ENCODE measurements at regions not wholly inside any gene's neighbourhood (a gene's known extent, or its start where the extent isn't known, plus 50 kb on each side); places are given as distances from the start of the nearest gene placed in this dataset.

DNA sequence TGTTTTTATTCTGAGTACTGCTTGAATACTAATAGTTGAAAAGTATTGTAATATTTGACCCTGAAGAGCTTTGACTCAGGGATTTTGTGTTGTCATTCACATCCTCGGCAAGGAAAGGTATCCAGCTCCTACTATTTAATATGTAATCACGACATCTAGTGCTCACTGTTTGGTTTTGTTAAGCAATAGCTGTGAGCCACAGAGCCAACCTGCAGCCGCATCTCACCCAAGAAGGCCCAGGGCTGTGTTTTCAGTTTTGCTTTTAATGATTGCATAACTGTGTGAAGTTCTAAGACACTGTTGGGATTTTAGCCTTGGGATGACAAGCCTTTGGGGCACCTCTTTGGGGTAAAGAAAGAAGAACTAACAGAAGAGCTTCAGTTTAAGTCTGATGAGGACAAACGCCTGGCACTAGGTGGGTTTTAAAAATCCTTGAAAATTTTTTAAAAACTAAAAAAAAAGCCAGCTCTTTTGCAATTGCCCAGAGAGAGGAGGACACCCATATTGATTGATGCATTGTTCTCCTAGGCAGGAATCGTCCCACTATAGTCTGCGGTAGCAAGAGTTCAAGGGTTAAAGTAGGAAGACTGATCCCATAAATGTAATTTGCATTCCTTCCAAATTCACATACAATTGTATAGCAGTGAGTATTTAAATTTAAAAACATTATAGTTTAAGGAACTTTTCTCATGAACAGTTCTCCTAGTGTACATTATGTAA is 157.8 kb downstream of the RELL1 start:
- DNase-seq (ENCODE audit: low read depth) = no peak
- no peak for TF ChIP-seq CTCF (IDR thresholded peaks at IDR 0.05; ENCODE audit: low read depth, low read length, missing control alignments)
- H3K4me3 ChIP-seq (ENCODE audit: low read depth, low read length) = no peak overlapping the region
- in situ Hi-C loops (cut with HindIII; ENCODE audit: low sequenced_read_pairs) = no loop called here

DNA sequence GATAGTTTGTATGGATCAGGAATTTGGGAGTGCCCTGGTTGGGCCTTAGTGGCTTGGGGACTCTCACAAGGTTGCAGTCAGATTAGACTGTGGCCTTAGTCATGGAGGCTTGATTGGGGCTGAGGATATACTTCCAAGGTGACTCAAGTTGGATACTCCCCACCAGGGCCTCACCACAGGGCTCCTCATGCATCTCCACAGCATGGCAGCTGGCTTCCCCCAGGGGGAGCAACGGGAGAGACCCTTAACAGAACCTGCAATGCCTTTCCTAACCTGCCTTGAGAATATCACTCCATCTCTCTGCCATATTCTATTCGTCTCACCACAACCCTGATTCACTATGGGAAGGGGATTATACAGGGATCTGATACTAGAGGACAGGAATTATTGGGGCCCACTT is 161.9 kb downstream of the RELL1 start:
- no peak for DNase-seq (ENCODE audit: low read depth)
- TF ChIP-seq CTCF (IDR thresholded peaks at IDR 0.05; ENCODE audit: low read depth, low read length, missing control alignments) = no peak
- no peak overlapping the region for H3K4me3 ChIP-seq (ENCODE audit: low read depth, low read length)
- in situ Hi-C loops (cut with HindIII; ENCODE audit: low sequenced_read_pairs) = no loop called here

DNA sequence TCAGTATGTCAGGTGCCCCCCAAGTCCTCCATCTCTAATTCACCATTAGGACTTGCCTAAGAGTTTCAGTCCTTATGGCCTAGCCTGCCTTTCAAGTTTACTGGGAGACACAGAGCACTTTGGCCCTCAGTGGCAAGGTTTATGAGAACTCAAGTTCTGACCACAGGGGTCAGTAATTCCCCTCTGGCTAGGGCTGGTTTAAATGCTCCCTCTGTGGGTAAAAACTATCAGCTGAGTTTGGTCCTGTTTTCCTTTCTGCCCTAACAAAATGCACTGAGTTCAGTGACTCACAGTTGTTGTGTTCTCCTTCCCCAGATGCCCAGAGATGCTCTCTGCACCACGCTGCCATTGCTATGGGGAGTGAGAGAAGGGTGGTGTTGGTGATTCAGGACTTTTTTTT is 163.2 kb downstream of the RELL1 start:
- no peak for DNase-seq (ENCODE audit: low read depth)
- in situ Hi-C loops (cut with HindIII; ENCODE audit: low sequenced_read_pairs) = no loop called here

DNA sequence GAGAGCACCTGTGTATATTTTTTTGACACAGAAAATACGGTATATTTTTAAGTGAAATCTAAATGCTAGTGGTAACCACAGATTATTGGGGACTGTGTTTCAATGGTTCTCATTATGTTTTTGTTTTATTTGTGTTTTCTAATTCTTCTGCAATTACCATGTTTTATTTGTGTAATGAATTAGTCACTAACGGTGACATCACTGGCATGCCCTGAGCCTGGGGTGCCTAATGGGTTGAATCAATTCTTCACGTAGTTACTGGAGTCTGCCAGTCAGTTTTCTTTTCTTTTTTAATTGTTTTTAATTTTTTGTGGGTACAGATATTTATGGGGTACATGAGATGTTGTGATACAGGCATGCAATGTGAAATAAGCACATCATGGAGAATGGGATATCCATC is 168.8 kb downstream of the RELL1 start:
- in situ Hi-C loops (cut with HindIII; ENCODE audit: low sequenced_read_pairs) = no loop called here
- no peak for TF ChIP-seq CTCF (IDR thresholded peaks at IDR 0.05; ENCODE audit: low read depth, low read length, missing control alignments)
- no peak for DNase-seq (ENCODE audit: low read depth)
- no peak overlapping the region for H3K4me3 ChIP-seq (ENCODE audit: low read depth, low read length)

More for the DNA sequence above, 163.2 kb downstream of the RELL1 start:
- no peak for TF ChIP-seq CTCF (IDR thresholded peaks at IDR 0.05; ENCODE audit: low read depth, low read length, missing control alignments)
- no peak overlapping the region for H3K4me3 ChIP-seq (ENCODE audit: low read depth, low read length)

DNA sequence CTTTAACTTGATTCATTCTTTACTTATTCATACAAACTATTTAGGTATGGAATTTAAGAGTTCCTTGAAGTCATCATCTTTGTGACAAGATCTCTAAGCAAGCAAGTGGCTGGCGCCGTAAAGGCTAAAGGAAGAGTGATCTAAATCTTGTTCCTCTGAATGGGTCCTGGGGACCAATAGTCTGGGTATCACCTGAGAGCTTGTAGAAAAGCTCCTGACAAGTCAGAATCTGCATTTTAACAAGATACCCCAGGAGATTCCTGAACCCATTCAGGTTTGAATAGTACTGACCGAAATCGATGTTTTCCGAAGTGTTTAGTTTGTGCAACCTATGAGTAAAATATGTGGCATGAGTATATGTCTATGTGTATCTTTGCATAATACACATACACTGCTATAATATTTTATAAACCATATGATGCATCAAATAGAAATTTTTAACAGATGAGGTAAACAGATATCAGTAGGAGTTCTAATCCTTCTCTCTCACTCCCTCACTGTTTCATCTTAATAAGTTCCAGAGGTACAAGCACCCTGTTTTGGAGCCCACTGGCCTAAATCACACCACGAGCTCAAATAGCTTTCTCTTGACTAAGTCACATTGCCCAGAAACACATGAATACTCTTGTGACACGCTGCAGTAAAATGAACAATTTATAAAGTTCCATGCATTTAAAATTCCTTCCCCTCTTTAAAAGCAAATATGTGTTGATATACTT is 170.0 kb downstream of the RELL1 start:
- DNase-seq (ENCODE audit: low read depth) = no peak
- TF ChIP-seq CTCF (IDR thresholded peaks at IDR 0.05; ENCODE audit: low read depth, low read length, missing control alignments) = no peak
- in situ Hi-C loops (cut with HindIII; ENCODE audit: low sequenced_read_pairs) = no loop called here
- no peak overlapping the region for H3K4me3 ChIP-seq (ENCODE audit: low read depth, low read length)

DNA sequence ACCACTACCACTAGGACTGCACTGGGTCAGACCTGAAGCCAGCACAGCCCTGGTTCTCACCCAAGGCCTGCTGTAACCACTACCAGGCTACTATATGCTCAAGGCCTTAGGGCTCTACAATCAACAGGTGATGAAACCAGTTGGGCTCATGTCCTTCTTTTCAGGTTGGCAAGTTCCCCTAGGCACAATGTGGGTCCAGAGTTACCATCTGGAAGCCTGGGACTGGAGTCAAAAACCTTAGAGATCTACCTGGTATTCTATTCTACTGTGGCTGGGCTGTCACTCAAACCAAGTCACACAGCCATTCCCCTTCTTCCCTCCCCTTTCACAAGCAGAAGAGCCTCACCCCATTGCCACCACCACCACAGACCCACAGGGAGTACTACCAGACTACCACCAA is 175.6 kb downstream of the RELL1 start:
- in situ Hi-C loops (cut with HindIII; ENCODE audit: low sequenced_read_pairs) = no loop called here

More for the DNA sequence above, 175.6 kb downstream of the RELL1 start:
- TF ChIP-seq CTCF (IDR thresholded peaks at IDR 0.05; ENCODE audit: low read depth, low read length, missing control alignments) = no peak
- DNase-seq (ENCODE audit: low read depth) = no peak
- no peak overlapping the region for H3K4me3 ChIP-seq (ENCODE audit: low read depth, low read length)
